DOHH2 (cell line): ENCODE measurements at regions not wholly inside any gene's neighbourhood (a gene's known extent, or its start where the extent isn't known, plus 50 kb on each side); places are given as distances from the start of the nearest gene placed in this dataset.

Experiments used
- H3F3A ChIP-seq: fragments of 200-600 bp; sonication (generic), shearing (Covaris generic); 2 replicates; pipeline ENCODE4 v1.6.0; 2016; ENCODE audit warnings: antibody characterized with exemption, mild to moderate bottlenecking; ENCODE audit not compliant: control insufficient read depth, insufficient read depth
- H3K27ac ChIP-seq: fragments of 200-600 bp; sonication (generic); 2 replicates; pipeline ENCODE4 v1.5.1; 2014; ENCODE audit warnings: low read depth, mild to moderate bottlenecking, low read length, moderate library complexity
- H3K27me3 ChIP-seq: fragments of 200-600 bp; sonication (generic); 2 replicates; pipeline ENCODE4 v1.6.1; 2014; ENCODE audit warnings: mild to moderate bottlenecking, low read length, mixed read lengths; ENCODE audit not compliant: control insufficient read depth
- H3K36me3 ChIP-seq: fragments of 200-600 bp; sonication (generic); 2 replicates; pipeline ENCODE4 v1.6.1; 2014; ENCODE audit warnings: mild to moderate bottlenecking, low read length, moderate library complexity, mixed read lengths; ENCODE audit not compliant: control insufficient read depth
- H3K4me1 ChIP-seq: fragments of 200-600 bp; sonication (generic); 2 replicates; pipeline ENCODE4 v1.6.1; 2014; ENCODE audit warnings: mild to moderate bottlenecking, low read length, mixed read lengths; ENCODE audit not compliant: control insufficient read depth
- H3K4me2 ChIP-seq: fragments of 200-600 bp; sonication (generic); 2 replicates; pipeline ENCODE4 v1.6.0; 2014; ENCODE audit warnings: mild to moderate bottlenecking, low read length, moderate library complexity
- H3K4me3 ChIP-seq: fragments of 200-600 bp; sonication (generic); 2 replicates; pipeline ENCODE4 v1.5.1; 2014; ENCODE audit warnings: mild to moderate bottlenecking, low read length, mixed read lengths
- H3K79me2 ChIP-seq: fragments of 200-600 bp; sonication (generic); 2 replicates; pipeline ENCODE4 v1.6.1; 2014; ENCODE audit warnings: mild to moderate bottlenecking, low read length, mixed read lengths; ENCODE audit not compliant: control insufficient read depth
- H3K9me2 ChIP-seq: fragments of 200-600 bp; sonication (generic); replicated peaks from 2 replicates; pipeline ENCODE4 v1.6.1; 2014; ENCODE audit warnings: mild to moderate bottlenecking, low read length, mixed read lengths; ENCODE audit not compliant: control insufficient read depth
- H3K9me3 ChIP-seq: fragments of 200-600 bp; sonication (generic); 2 replicates; pipeline ENCODE4 v1.6.1; 2014; ENCODE audit warnings: antibody characterized with exemption, low read length, mixed read lengths; ENCODE audit not compliant: control insufficient read depth, insufficient read depth
- H4K20me1 ChIP-seq: fragments of 200-600 bp; sonication (generic); 2 replicates; pipeline ENCODE4 v1.6.0; 2014; ENCODE audit warnings: low read depth, mild to moderate bottlenecking, antibody characterized with exemption, low read length, moderate library complexity; ENCODE audit not compliant: control insufficient read depth, insufficient read depth
- CTCF ChIP-seq: fragments of 200-600 bp; sonication (generic); IDR thresholded peaks from one replicate; pipeline ENCODE4 v1.5.1; 2014; ENCODE audit warnings: antibody characterized with exemption, mild to moderate bottlenecking, low read depth, low read length; ENCODE audit not compliant: poor library complexity, severe bottlenecking
- EZH2phosphoT487 ChIP-seq: fragments of 200-600 bp; sonication (generic); IDR thresholded peaks from 2 replicates; pipeline ENCODE4 v1.6.1; 2017; ENCODE audit warnings: borderline replicate concordance, mild to moderate bottlenecking, antibody characterized with exemption, low read length, moderate library complexity, mixed read lengths

- H3K9me2 ChIP-seq = no peaks in the 10 kb centered on the region
These were observed 97.3 kb downstream of the MRPL36 start for GRCh38 chr5:1702318-1702717.

GRCh38 chr5:1701884-1702283, 97.8 kb downstream of the MRPL36 start:
- no peak for TF ChIP-seq CTCF
- no peak for TF ChIP-seq EZH2phosphoT487
- no peaks in the 10 kb centered on the region for H3K9me3 ChIP-seq
- no peak overlapping the region for H3K4me2 ChIP-seq
- H3K9me2 ChIP-seq = no peaks in the 10 kb centered on the region
- H3K79me2 ChIP-seq = no peaks in the 10 kb centered on the region
- no peaks in the 10 kb centered on the region for H3F3A ChIP-seq
- no peak overlapping the region for H3K27ac ChIP-seq
- H4K20me1 ChIP-seq = no peaks in the 10 kb centered on the region
- H3K36me3 ChIP-seq = no peaks in the 10 kb centered on the region
- H3K4me1 ChIP-seq = no peaks in the 10 kb centered on the region
- peaks cover 14% of the 10 kb centered on the region for H3K27me3 ChIP-seq
- H3K4me3 ChIP-seq = no peak overlapping the region

More at GRCh38 chr5:1702318-1702717, 97.3 kb downstream of the MRPL36 start:
- Histone ChIP-seq H3K4me1 (no peaks in the 10 kb centered on the region), H3K36me3 (no peaks in the 10 kb centered on the region), H3K4me3 (no peak overlapping the region), H4K20me1 (no peaks in the 10 kb centered on the region), H3K79me2 (no peaks in the 10 kb centered on the region), H3K27me3 (peaks cover 14% of the 10 kb centered on the region), H3K27ac (no peak overlapping the region), H3K4me2 (no peak overlapping the region), H3K9me3 (no peaks in the 10 kb centered on the region), H3F3A (no peaks in the 10 kb centered on the region)
- no peak for TF ChIP-seq EZH2phosphoT487
- TF ChIP-seq CTCF = no peak

- H3K27me3 ChIP-seq = peaks cover 14% of the 10 kb centered on the region
- H4K20me1 ChIP-seq = no peaks in the 10 kb centered on the region
- H3K4me2 ChIP-seq = no peak overlapping the region
- no peak overlapping the region for H3K4me3 ChIP-seq
- H3K27ac ChIP-seq = no peak overlapping the region
- H3K9me2 ChIP-seq = no peaks in the 10 kb centered on the region
- TF ChIP-seq CTCF = no peak
- no peak for TF ChIP-seq EZH2phosphoT487
- H3K79me2 ChIP-seq = no peaks in the 10 kb centered on the region
- H3K36me3 ChIP-seq = no peaks in the 10 kb centered on the region
- H3K4me1 ChIP-seq = no peaks in the 10 kb centered on the region
- H3F3A ChIP-seq = no peaks in the 10 kb centered on the region
- H3K9me3 ChIP-seq = no peaks in the 10 kb centered on the region
These were observed 98.3 kb downstream of the MRPL36 start for GRCh38 chr5:1701216-1701864.
